ENCODE measurements at regions not wholly inside any gene's neighbourhood (a gene's known extent, or its start where the extent isn't known, plus 50 kb on each side); places are given as distances from the start of the nearest gene placed in this dataset.

- H3K4me1 ChIP-seq (ENCODE audit: insufficient read depth, insufficient read length), result no peaks in the 10 kb centered on the region
- no peak for DNase-seq (ENCODE audit: low read depth, low spot score)
- no peaks in the 10 kb centered on the region for H3K9me3 ChIP-seq (ENCODE audit: insufficient read depth, low read length)
- no peak overlapping the region for H3K9ac ChIP-seq (ENCODE audit: insufficient read length, low read depth)
- no peak for TF ChIP-seq SUZ12 (IDR thresholded peaks at IDR 0.05; ENCODE audit: extremely low read depth, insufficient read depth, insufficient read length)
- TF ChIP-seq ZNF274 (IDR thresholded peaks at IDR 0.05; ENCODE audit: low read depth, low read length), result no peak
- no peak for TF ChIP-seq YY1 (IDR thresholded peaks at IDR 0.05; ENCODE audit: insufficient read depth, insufficient read length)
- no peaks in the 10 kb centered on the region for H3K36me3 ChIP-seq (ENCODE audit: insufficient read depth, insufficient read length, low read length)
- no peaks in the 10 kb centered on the region for H3K27me3 ChIP-seq (ENCODE audit: insufficient read depth, insufficient read length)
- no peak overlapping the region for H3K4me3 ChIP-seq (ENCODE audit: insufficient read length, low read depth)
These were observed 199.0 kb upstream of the LNX1 start for GRCh38 chr4:53790286-53790685.

- no peaks in the 10 kb centered on the region for H3K9me3 ChIP-seq (ENCODE audit: insufficient read depth, low read length)
- TF ChIP-seq ZNF274 (IDR thresholded peaks at IDR 0.05; ENCODE audit: low read depth, low read length) (no peak), SUZ12 (IDR thresholded peaks at IDR 0.05; ENCODE audit: extremely low read depth, insufficient read depth, insufficient read length) (no peak), YY1 (IDR thresholded peaks at IDR 0.05; ENCODE audit: insufficient read depth, insufficient read length) (no peak)
- no peak overlapping the region for H3K9ac ChIP-seq (ENCODE audit: insufficient read length, low read depth)
- no peaks in the 10 kb centered on the region for H3K36me3 ChIP-seq (ENCODE audit: insufficient read depth, insufficient read length, low read length)
- H3K4me3 ChIP-seq (ENCODE audit: insufficient read length, low read depth), result no peak overlapping the region
- no peak for DNase-seq (ENCODE audit: low read depth, low spot score)
- H3K4me1 ChIP-seq (ENCODE audit: insufficient read depth, insufficient read length), result no peaks in the 10 kb centered on the region
- H3K27me3 ChIP-seq (ENCODE audit: insufficient read depth, insufficient read length), result no peaks in the 10 kb centered on the region
These were observed 197.3 kb upstream of the LNX1 start for GRCh38 chr4:53788621-53789020.

- Histone ChIP-seq H3K4me1 (ENCODE audit: insufficient read depth, insufficient read length) (no peaks in the 10 kb centered on the region), H3K9me3 (ENCODE audit: insufficient read depth, low read length) (no peaks in the 10 kb centered on the region), H3K27me3 (ENCODE audit: insufficient read depth, insufficient read length) (no peaks in the 10 kb centered on the region), H3K36me3 (ENCODE audit: insufficient read depth, insufficient read length, low read length) (no peaks in the 10 kb centered on the region), H3K9ac (ENCODE audit: insufficient read length, low read depth) (no peak overlapping the region), H3K4me3 (ENCODE audit: insufficient read length, low read depth) (no peak overlapping the region)
- DNase-seq (ENCODE audit: low read depth, low spot score), result no peak
- TF ChIP-seq ZNF274 (IDR thresholded peaks at IDR 0.05; ENCODE audit: low read depth, low read length) (no peak), YY1 (IDR thresholded peaks at IDR 0.05; ENCODE audit: insufficient read depth, insufficient read length) (no peak), SUZ12 (IDR thresholded peaks at IDR 0.05; ENCODE audit: extremely low read depth, insufficient read depth, insufficient read length) (no peak)
These were observed 196.7 kb upstream of the LNX1 start for GRCh38 chr4:53788011-53788410.

GRCh38 chr4:53786632-53787031 lies 195.3 kb upstream of the LNX1 start:
- H3K4me1 ChIP-seq (ENCODE audit: insufficient read depth, insufficient read length), result no peaks in the 10 kb centered on the region
- TF ChIP-seq YY1 (IDR thresholded peaks at IDR 0.05; ENCODE audit: insufficient read depth, insufficient read length), result no peak

GRCh38 chr4:53785996-53786395 lies 194.7 kb upstream of the LNX1 start:
- Histone ChIP-seq H3K4me3 (ENCODE audit: insufficient read length, low read depth) (no peak overlapping the region), H3K36me3 (ENCODE audit: insufficient read depth, insufficient read length, low read length) (no peaks in the 10 kb centered on the region), H3K4me1 (ENCODE audit: insufficient read depth, insufficient read length) (no peaks in the 10 kb centered on the region), H3K9me3 (ENCODE audit: insufficient read depth, low read length) (no peaks in the 10 kb centered on the region), H3K9ac (ENCODE audit: insufficient read length, low read depth) (no peak overlapping the region), H3K27me3 (ENCODE audit: insufficient read depth, insufficient read length) (no peaks in the 10 kb centered on the region)
- TF ChIP-seq YY1 (IDR thresholded peaks at IDR 0.05; ENCODE audit: insufficient read depth, insufficient read length) (no peak), SUZ12 (IDR thresholded peaks at IDR 0.05; ENCODE audit: extremely low read depth, insufficient read depth, insufficient read length) (no peak), ZNF274 (IDR thresholded peaks at IDR 0.05; ENCODE audit: low read depth, low read length) (no peak)
- DNase-seq (ENCODE audit: low read depth, low spot score), result no peak

More at GRCh38 chr4:53786632-53787031, 195.3 kb upstream of the LNX1 start:
- no peak for DNase-seq (ENCODE audit: low read depth, low spot score)
- H3K27me3 ChIP-seq (ENCODE audit: insufficient read depth, insufficient read length), result no peaks in the 10 kb centered on the region
- H3K9me3 ChIP-seq (ENCODE audit: insufficient read depth, low read length), result no peaks in the 10 kb centered on the region
- no peak overlapping the region for H3K9ac ChIP-seq (ENCODE audit: insufficient read length, low read depth)
- H3K4me3 ChIP-seq (ENCODE audit: insufficient read length, low read depth), result no peak overlapping the region
- H3K36me3 ChIP-seq (ENCODE audit: insufficient read depth, insufficient read length, low read length), result no peaks in the 10 kb centered on the region

- H3K4me3 ChIP-seq (ENCODE audit: insufficient read length, low read depth), result no peak overlapping the region
- no peaks in the 10 kb centered on the region for H3K27me3 ChIP-seq (ENCODE audit: insufficient read depth, insufficient read length)
- H3K9ac ChIP-seq (ENCODE audit: insufficient read length, low read depth), result no peak overlapping the region
- no peaks in the 10 kb centered on the region for H3K36me3 ChIP-seq (ENCODE audit: insufficient read depth, insufficient read length, low read length)
- no peaks in the 10 kb centered on the region for H3K9me3 ChIP-seq (ENCODE audit: insufficient read depth, low read length)
- no peaks in the 10 kb centered on the region for H3K4me1 ChIP-seq (ENCODE audit: insufficient read depth, insufficient read length)
- TF ChIP-seq SUZ12 (IDR thresholded peaks at IDR 0.05; ENCODE audit: extremely low read depth, insufficient read depth, insufficient read length) (no peak), ZNF274 (IDR thresholded peaks at IDR 0.05; ENCODE audit: low read depth, low read length) (no peak)
- no peak for DNase-seq (ENCODE audit: low read depth, low spot score)
These were observed 192.8 kb upstream of the LNX1 start for GRCh38 chr4:53784112-53784511.

- no peaks in the 10 kb centered on the region for H3K9me3 ChIP-seq (ENCODE audit: insufficient read depth, low read length)
- no peaks in the 10 kb centered on the region for H3K27me3 ChIP-seq (ENCODE audit: insufficient read depth, insufficient read length)
- no peak for DNase-seq (ENCODE audit: low read depth, low spot score)
- TF ChIP-seq ZNF274 (IDR thresholded peaks at IDR 0.05; ENCODE audit: low read depth, low read length), result no peak
- no peaks in the 10 kb centered on the region for H3K4me1 ChIP-seq (ENCODE audit: insufficient read depth, insufficient read length)
- H3K9ac ChIP-seq (ENCODE audit: insufficient read length, low read depth), result no peak overlapping the region
- H3K36me3 ChIP-seq (ENCODE audit: insufficient read depth, insufficient read length, low read length), result no peaks in the 10 kb centered on the region
- H3K4me3 ChIP-seq (ENCODE audit: insufficient read length, low read depth), result no peak overlapping the region
These were observed 192.0 kb upstream of the LNX1 start for GRCh38 chr4:53783208-53783859.

GRCh38 chr4:53782458-53782845 lies 191.2 kb upstream of the LNX1 start:
- H3K36me3 ChIP-seq (ENCODE audit: insufficient read depth, insufficient read length, low read length), result no peaks in the 10 kb centered on the region
- no peak for TF ChIP-seq SUZ12 (IDR thresholded peaks at IDR 0.05; ENCODE audit: extremely low read depth, insufficient read depth, insufficient read length)
- no peak for TF ChIP-seq YY1 (IDR thresholded peaks at IDR 0.05; ENCODE audit: insufficient read depth, insufficient read length)
- TF ChIP-seq ZNF274 (IDR thresholded peaks at IDR 0.05; ENCODE audit: low read depth, low read length), result no peak
- H3K4me1 ChIP-seq (ENCODE audit: insufficient read depth, insufficient read length), result no peaks in the 10 kb centered on the region
- H3K9me3 ChIP-seq (ENCODE audit: insufficient read depth, low read length), result no peaks in the 10 kb centered on the region
- H3K4me3 ChIP-seq (ENCODE audit: insufficient read length, low read depth), result no peak overlapping the region
- no peak for DNase-seq (ENCODE audit: low read depth, low spot score)
- H3K9ac ChIP-seq (ENCODE audit: insufficient read length, low read depth), result no peak overlapping the region
- no peaks in the 10 kb centered on the region for H3K27me3 ChIP-seq (ENCODE audit: insufficient read depth, insufficient read length)
